ENCODE measurements at regions not wholly inside any gene's neighbourhood (a gene's known extent, or its start where the extent isn't known, plus 50 kb on each side); places are given as distances from the start of the nearest gene placed in this dataset.

DNA sequence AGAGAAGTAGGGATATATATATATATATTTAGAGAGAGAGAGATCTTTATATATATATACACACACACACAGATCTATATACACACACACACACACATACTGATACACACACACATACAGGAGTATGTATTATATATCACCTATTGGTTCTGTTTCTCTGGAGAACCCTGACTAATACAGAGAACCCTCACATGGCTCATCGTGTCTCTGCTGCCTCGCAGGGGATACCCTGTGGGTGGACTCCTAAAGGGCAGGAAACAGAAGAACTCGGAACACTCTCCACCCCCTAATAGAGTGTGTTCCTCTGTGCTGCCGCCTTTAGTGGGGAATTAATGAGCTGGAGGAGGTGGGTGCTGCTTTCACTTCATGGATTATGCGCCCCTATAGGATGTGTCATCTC is 86.6 kb downstream of the NPY start:
- TF ChIP-seq, protein P1, sequence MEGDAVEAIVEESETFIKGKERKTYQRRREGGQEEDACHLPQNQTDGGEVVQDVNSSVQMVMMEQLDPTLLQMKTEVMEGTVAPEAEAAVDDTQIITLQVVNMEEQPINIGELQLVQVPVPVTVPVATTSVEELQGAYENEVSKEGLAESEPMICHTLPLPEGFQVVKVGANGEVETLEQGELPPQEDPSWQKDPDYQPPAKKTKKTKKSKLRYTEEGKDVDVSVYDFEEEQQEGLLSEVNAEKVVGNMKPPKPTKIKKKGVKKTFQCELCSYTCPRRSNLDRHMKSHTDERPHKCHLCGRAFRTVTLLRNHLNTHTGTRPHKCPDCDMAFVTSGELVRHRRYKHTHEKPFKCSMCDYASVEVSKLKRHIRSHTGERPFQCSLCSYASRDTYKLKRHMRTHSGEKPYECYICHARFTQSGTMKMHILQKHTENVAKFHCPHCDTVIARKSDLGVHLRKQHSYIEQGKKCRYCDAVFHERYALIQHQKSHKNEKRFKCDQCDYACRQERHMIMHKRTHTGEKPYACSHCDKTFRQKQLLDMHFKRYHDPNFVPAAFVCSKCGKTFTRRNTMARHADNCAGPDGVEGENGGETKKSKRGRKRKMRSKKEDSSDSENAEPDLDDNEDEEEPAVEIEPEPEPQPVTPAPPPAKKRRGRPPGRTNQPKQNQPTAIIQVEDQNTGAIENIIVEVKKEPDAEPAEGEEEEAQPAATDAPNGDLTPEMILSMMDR (IDR thresholded peaks at IDR 0.05; ENCODE audit: borderline replicate concordance, extremely low read depth, low read length, poor library complexity, severe bottlenecking): no peak
- no peak for TF ChIP-seq EZH2 (IDR thresholded peaks at IDR 0.05; ENCODE audit: borderline replicate concordance, low read depth, low read length, severe bottlenecking)

Measured in DND-41 (cell line).